GM12878 (cell line): ENCODE measurements at regions not wholly inside any gene's neighbourhood (a gene's known extent, or its start where the extent isn't known, plus 50 kb on each side); places are given as distances from the start of the nearest gene placed in this dataset.

Experiments used
- ATAC-seq: fragments of 200-7000 bp; cut with Tn5 transposase; 3 replicates; pipeline ENCODE4 v1.9.1; 2020; ENCODE audit warnings: mild to moderate bottlenecking, moderate library complexity
- BruUV-seq: library from RNA; stranded (reverse); fragments of 400-500 nt; replicated peaks from 2 replicates; lab custom pipeline; 2021; lab: Mats Ljungman, UMichigan
- CTCF ChIA-PET: fragments of 300-600 bp; sonication (Branson Sonifier 250); formaldehyde crosslinking; extraction: SDS; loops from one replicate; lab custom pipeline; 2021; ENCODE audit warnings: inconsistent platforms; lab: Yijun Ruan, JAX
- POLR2A ChIA-PET: fragments of 350-600 bp; formaldehyde crosslinking; extraction: SDS; loops from one replicate; lab custom pipeline; 2021; ENCODE audit warnings: inconsistent platforms; lab: Charles Lee
- RAD21 ChIA-PET: fragments of 300-600 bp; sonication (Branson Sonifier 250); formaldehyde crosslinking; loops from one replicate; lab custom pipeline; 2023; ENCODE audit warnings: antibody characterized with exemption; ENCODE audit not compliant: unreplicated experiment; lab: Charles Lee
- SMC1A ChIA-PET: fragments of 300-600 bp; sonication (Branson Sonifier 250); formaldehyde crosslinking; loops from one replicate; lab custom pipeline; 2023; ENCODE audit not compliant: unreplicated experiment, uncharacterized antibody; lab: Charles Lee
- DNase-seq: peaks from one replicate; pipeline ENCODE4 v3.0.0-alpha.2; 2011; ENCODE audit warnings: low read depth, low spot score
- FAIRE-seq: peaks from 3 replicates; lab custom pipeline; 2011; peaks lifted over from hg19 to GRCh38; lab: Jason Lieb, UNC
- H2AFZ ChIP-seq: 2 replicates; pipeline ENCODE4 v1.6.0; 2011; ENCODE audit warnings: low read depth, low read length, control low read depth; ENCODE audit not compliant: control insufficient read depth
- H3K27ac ChIP-seq: 2 replicates; pipeline ENCODE4 v1.5.1; 2011; ENCODE audit warnings: control low read depth; ENCODE audit not compliant: control insufficient read depth, insufficient read depth
- H3K27me3 ChIP-seq, 2 experiments: replicated peaks in 1 of 2; 2 replicates each; pipeline versions ENCODE4 v1.6.0 to v1.6.1; 2011; ENCODE audit warnings: low read length in 1 of 2; ENCODE audit not compliant: control insufficient read depth in 2 of 2, insufficient read depth in 2 of 2
- H3K36me3 ChIP-seq, 2 experiments: 2 replicates each; pipeline ENCODE4 v1.5.1; 2011; ENCODE audit warnings: low read length in 1 of 2; ENCODE audit not compliant: control insufficient read depth in 2 of 2, insufficient read depth in 2 of 2
- H3K4me1 ChIP-seq: 2 replicates; pipeline ENCODE4 v1.6.1; 2011; ENCODE audit warnings: mild to moderate bottlenecking, low read length, moderate library complexity, mixed read lengths; ENCODE audit not compliant: control insufficient read depth, insufficient read depth
- H3K4me2 ChIP-seq: 2 replicates; pipeline ENCODE4 v1.6.0; 2011; ENCODE audit warnings: control low read depth; ENCODE audit not compliant: control insufficient read depth, insufficient read depth
- H3K4me3 ChIP-seq: fragments of 200-600 bp; sonication (generic); 2 replicates; pipeline ENCODE4 v1.5.1; 2016
- H3K79me2 ChIP-seq: 2 replicates; pipeline ENCODE4 v1.6.0; 2011; ENCODE audit warnings: low read length; ENCODE audit not compliant: control insufficient read depth, insufficient read depth
- H3K9ac ChIP-seq: 2 replicates; pipeline ENCODE4 v1.8.0; 2011; ENCODE audit warnings: low read length, control low read depth, mixed read lengths; ENCODE audit not compliant: control insufficient read depth, insufficient read depth
- H3K9me3 ChIP-seq: replicated peaks from 3 replicates; pipeline ENCODE4 v1.5.1; 2011; ENCODE audit warnings: mild to moderate bottlenecking, low read length; ENCODE audit not compliant: control insufficient read depth, insufficient read depth
- H4K20me1 ChIP-seq: 2 replicates; pipeline ENCODE4 v1.6.0; 2011; ENCODE audit not compliant: control insufficient read depth, insufficient read depth
- CHD1 ChIP-seq: IDR thresholded peaks from 2 replicates; pipeline ENCODE4 v1.6.1; 2012; ENCODE audit warnings: low read depth, low read length, improper control_type of control experiment
- HDAC2 ChIP-seq: fragments of 200-600 bp; sonication (generic); IDR thresholded peaks from 2 replicates; pipeline ENCODE4 v1.6.1; 2017
- MEF2A ChIP-seq: IDR thresholded peaks from 2 replicates; pipeline ENCODE4 v1.6.1; 2011; ENCODE audit warnings: low read depth, mild to moderate bottlenecking, low read length, moderate library complexity; ENCODE audit not compliant: insufficient read depth
- NFYA ChIP-seq: IDR thresholded peaks from 2 replicates; pipeline ENCODE4 v1.6.1; 2011; ENCODE audit warnings: low read depth, mild to moderate bottlenecking, low read length, improper control_type of control experiment, borderline replicate concordance
- NFYB ChIP-seq: IDR thresholded peaks from 2 replicates; pipeline ENCODE4 v1.6.1; 2011; ENCODE audit warnings: low read depth, mild to moderate bottlenecking, low read length, improper control_type of control experiment, moderate library complexity; ENCODE audit not compliant: insufficient read depth
- SMARCA5 ChIP-seq: fragments of 450-650 bp; IDR thresholded peaks from 2 replicates; pipeline ENCODE4 v1.6.1; 2017; ENCODE audit warnings: mild to moderate bottlenecking
- SREBF2 ChIP-seq: IDR thresholded peaks from 2 replicates; pipeline ENCODE4 v1.6.1; 2012; ENCODE audit warnings: mild to moderate bottlenecking, low read length
- STAT3 ChIP-seq: IDR thresholded peaks from 2 replicates; pipeline ENCODE4 v1.6.1; 2011; ENCODE audit warnings: low read depth, low read length, improper control_type of control experiment
- TCF3 ChIP-seq: IDR thresholded peaks from 2 replicates; pipeline ENCODE4 v1.6.1; 2012; ENCODE audit warnings: low read depth, mild to moderate bottlenecking, low read length, borderline replicate concordance; ENCODE audit not compliant: insufficient read depth
- WGBS: methylation state at CpG from one replicate; pipeline ENCODE4 v1.1.6; 2016; ENCODE audit warnings: low lambda C conversion rate; ENCODE audit not compliant: insufficient replicate concordance, insufficient coverage; ENCODE audit errors: missing lambda C conversion rate; 5-methylcytosine and 5-hydroxymethylcytosine counted together
- in situ Hi-C: fragments of 300-500 bp; cut with MboI; formaldehyde crosslinking; loops from 9 replicates; pipeline ENCODE4 v1.14.3; 2018; ENCODE audit warnings: mixed read lengths
- intact Hi-C: fragments of 100-400 bp; cut with micrococcal nuclease; formaldehyde crosslinking; loops from one replicate; pipeline ENCODE4 v1.14.2; 2022; ENCODE audit not compliant: unreplicated experiment
- TF ChIP-seq, protein P1 (sequence below): IDR thresholded peaks from 2 replicates; pipeline ENCODE4 v1.6.1; 2012; ENCODE audit warnings: mild to moderate bottlenecking, low read depth, low read length

DNA sequence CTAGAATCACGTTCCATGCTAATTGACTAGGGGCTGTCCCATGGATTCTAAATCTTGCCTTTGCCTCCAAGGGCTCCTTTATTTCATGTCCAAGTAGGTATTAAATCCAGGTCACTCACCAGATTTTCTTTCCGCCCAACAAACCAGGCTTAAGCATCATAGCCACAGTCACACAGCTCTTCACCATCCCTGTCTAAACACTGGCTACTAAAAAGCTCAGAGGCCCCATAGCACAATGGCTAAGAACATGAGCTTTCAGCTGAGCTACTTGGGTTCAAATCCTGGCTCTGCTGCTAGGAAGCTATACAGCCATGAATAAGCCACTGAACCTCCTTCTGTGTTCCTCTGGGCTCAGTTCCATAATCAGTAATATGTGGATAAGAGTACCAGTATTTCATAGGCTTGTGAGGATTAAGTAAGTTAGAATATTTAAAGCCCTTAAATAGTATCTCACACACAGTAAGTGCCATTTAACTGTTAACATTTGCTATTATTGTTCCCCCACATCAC is 277.2 kb upstream of the GJB5 start:
- Histone ChIP-seq H3K27ac (no peak overlapping the region), H3K36me3 (no peaks in the 10 kb centered on the region), H4K20me1 (no peaks in the 10 kb centered on the region), H3K4me1 (no peaks in the 10 kb centered on the region), H3K9ac (no peak overlapping the region), H3K4me2 (no peak overlapping the region), H3K4me3 (no peak overlapping the region), H3K79me2 (no peaks in the 10 kb centered on the region), H2AFZ (no peak overlapping the region), H3K27me3 (no peaks in the 10 kb centered on the region), H3K9me3 (no peaks in the 10 kb centered on the region; the same call in 2 of the 3 replicates)
- 3% methylated on average over 2 of the region's 2 CpGs for WGBS
- no peak for TF ChIP-seq NFYA
- TF ChIP-seq SREBF2, result no peak
- TF ChIP-seq TCF3, result no peak
- TF ChIP-seq CHD1, result no peak
- FAIRE-seq (no peak), DNase-seq (no peak), ATAC-seq (no peak)
- ChIA-PET POLR2A (no interaction called here), SMC1A (interaction anchor here (0.7 to 1.6 kb wide), 5 partner anchors 10 to 112 kb away, joined by 3 to 4 read pairs (median 3); no protein-coding TSS in a partner anchor), CTCF (interaction anchor here (1.1 to 2.6 kb wide), 3 partner anchors 10 to 53 kb away, joined by 3 to 14 read pairs (median 5); no protein-coding TSS in a partner anchor), RAD21 (no interaction called here)
- BruUV-seq, result no TSS peak
- in situ Hi-C loops (no loop called here), intact Hi-C loops (no loop called here)

DNA sequence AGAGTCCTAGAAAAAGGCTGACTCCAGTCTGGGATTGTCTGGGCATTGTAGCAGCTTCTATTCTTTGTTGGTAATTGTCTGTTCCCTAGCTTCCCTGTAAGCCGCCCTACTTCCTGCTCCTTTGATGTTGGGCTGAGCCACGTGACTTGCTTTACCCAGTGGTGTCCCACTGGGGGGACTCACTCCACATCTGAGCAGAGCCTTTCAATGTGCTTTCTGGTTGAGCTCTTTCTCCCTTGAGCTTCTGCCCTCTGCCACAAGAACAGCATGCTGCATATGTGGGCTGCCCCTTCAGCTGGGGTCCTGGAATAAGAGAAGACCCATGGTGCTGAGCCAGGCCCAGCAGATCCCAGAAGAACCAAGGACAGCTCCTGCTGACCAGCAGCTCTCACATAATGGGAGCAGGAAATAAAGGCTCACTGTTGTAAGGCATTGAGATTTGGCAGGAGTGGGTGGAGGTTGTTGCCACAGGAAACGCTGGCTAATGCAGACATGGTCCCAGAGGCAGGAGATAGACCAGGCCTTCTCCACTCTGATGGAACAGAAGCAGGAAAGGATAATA is 276.3 kb upstream of the GJB5 start:
- CTCF ChIA-PET, result interaction anchor here (0.5 to 2.6 kb wide), 3 partner anchors 11 to 105 kb away, joined by 3 to 14 read pairs (median 5); no protein-coding TSS in a partner anchor
- 2% methylated on average over 3 of the region's 3 CpGs for WGBS
- H3K9me3 ChIP-seq, result no peaks in the 10 kb centered on the region; the same call in 2 of the 3 replicates
- no peak overlapping the region for H3K9ac ChIP-seq
- no peak overlapping the region for H3K27ac ChIP-seq
- H3K27me3 ChIP-seq, result no peaks in the 10 kb centered on the region
- intact Hi-C loops, result no loop called here
- RAD21 ChIA-PET, result interaction anchor here (0.9 to 1.1 kb wide), 2 partner anchors 17 to 19 kb away, joined by 3 to 4 read pairs; no protein-coding TSS in a partner anchor
- H2AFZ ChIP-seq, result no peak overlapping the region
- POLR2A ChIA-PET, result no interaction called here
- H3K4me3 ChIP-seq, result no peak overlapping the region
- H3K4me2 ChIP-seq, result no peak overlapping the region
- SMC1A ChIA-PET, result interaction anchor here (0.6 to 1.3 kb wide), 5 partner anchors 11 to 263 kb away, joined by 3 to 4 read pairs (median 3); no protein-coding TSS in a partner anchor
- DNase-seq, result no peak
- in situ Hi-C loops, result no loop called here
- no peaks in the 10 kb centered on the region for H3K36me3 ChIP-seq
- no peaks in the 10 kb centered on the region for H4K20me1 ChIP-seq
- no TSS peak for BruUV-seq
- no peak for ATAC-seq
- FAIRE-seq, result no peak
- no peaks in the 10 kb centered on the region for H3K4me1 ChIP-seq
- no peaks in the 10 kb centered on the region for H3K79me2 ChIP-seq
- TF ChIP-seq SMARCA5 (no peak), HDAC2 (no peak), NFYB (0 out of 2 replicates have a peak, but pooled peaks have one; percentile 57), STAT3 (no peak), NFYA (no peak), MEF2A (no peak)
- TF ChIP-seq, protein P1, sequence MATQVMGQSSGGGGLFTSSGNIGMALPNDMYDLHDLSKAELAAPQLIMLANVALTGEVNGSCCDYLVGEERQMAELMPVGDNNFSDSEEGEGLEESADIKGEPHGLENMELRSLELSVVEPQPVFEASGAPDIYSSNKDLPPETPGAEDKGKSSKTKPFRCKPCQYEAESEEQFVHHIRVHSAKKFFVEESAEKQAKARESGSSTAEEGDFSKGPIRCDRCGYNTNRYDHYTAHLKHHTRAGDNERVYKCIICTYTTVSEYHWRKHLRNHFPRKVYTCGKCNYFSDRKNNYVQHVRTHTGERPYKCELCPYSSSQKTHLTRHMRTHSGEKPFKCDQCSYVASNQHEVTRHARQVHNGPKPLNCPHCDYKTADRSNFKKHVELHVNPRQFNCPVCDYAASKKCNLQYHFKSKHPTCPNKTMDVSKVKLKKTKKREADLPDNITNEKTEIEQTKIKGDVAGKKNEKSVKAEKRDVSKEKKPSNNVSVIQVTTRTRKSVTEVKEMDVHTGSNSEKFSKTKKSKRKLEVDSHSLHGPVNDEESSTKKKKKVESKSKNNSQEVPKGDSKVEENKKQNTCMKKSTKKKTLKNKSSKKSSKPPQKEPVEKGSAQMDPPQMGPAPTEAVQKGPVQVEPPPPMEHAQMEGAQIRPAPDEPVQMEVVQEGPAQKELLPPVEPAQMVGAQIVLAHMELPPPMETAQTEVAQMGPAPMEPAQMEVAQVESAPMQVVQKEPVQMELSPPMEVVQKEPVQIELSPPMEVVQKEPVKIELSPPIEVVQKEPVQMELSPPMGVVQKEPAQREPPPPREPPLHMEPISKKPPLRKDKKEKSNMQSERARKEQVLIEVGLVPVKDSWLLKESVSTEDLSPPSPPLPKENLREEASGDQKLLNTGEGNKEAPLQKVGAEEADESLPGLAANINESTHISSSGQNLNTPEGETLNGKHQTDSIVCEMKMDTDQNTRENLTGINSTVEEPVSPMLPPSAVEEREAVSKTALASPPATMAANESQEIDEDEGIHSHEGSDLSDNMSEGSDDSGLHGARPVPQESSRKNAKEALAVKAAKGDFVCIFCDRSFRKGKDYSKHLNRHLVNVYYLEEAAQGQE, result peak; percentile 61; the same call in 1 of the 2 replicates
